ENCODE measurements at regions not wholly inside any gene's neighbourhood (a gene's known extent, or its start where the extent isn't known, plus 50 kb on each side); places are given as distances from the start of the nearest gene placed in this dataset.
"Not testable (repeated sequence)": the region's sequence is repeated elsewhere in the genome, so short reads cannot be mapped to it uniquely, and the experiment has no call there.

DNA sequence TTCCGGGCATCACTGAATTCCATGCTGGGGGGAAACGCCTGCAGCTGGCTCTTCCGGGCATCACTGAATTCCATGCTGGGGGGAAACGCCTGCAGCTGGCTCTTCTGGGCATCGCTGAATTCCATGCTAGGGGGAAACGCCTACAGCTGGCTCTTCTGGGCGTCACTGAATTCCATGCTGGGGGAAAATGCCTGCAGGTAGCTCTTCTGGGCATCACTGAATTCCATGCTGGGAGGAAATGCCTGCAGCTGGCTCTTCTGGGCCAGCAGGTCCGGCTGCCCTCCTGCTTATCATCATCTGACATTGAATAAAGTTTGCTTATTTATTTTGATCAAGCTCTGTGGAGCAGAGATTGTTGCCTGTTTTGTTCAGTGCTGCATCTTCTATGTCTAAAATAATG, 355.1 kb downstream of the SMOC2 start:
- no peaks in the 10 kb centered on the region for H3F3A ChIP-seq (ENCODE audit: low read depth)
- H3K79me2 ChIP-seq (ENCODE audit: low read depth): no peaks in the 10 kb centered on the region
- no peaks in the 10 kb centered on the region for H4K20me1 ChIP-seq (ENCODE audit: low read depth)
- TF ChIP-seq EZH2phosphoT487 (IDR thresholded peaks at IDR 0.05): no peak
- TF ChIP-seq EZH2 (IDR thresholded peaks at IDR 0.05): no peak
- TF ChIP-seq, protein P1, sequence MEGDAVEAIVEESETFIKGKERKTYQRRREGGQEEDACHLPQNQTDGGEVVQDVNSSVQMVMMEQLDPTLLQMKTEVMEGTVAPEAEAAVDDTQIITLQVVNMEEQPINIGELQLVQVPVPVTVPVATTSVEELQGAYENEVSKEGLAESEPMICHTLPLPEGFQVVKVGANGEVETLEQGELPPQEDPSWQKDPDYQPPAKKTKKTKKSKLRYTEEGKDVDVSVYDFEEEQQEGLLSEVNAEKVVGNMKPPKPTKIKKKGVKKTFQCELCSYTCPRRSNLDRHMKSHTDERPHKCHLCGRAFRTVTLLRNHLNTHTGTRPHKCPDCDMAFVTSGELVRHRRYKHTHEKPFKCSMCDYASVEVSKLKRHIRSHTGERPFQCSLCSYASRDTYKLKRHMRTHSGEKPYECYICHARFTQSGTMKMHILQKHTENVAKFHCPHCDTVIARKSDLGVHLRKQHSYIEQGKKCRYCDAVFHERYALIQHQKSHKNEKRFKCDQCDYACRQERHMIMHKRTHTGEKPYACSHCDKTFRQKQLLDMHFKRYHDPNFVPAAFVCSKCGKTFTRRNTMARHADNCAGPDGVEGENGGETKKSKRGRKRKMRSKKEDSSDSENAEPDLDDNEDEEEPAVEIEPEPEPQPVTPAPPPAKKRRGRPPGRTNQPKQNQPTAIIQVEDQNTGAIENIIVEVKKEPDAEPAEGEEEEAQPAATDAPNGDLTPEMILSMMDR (IDR thresholded peaks at IDR 0.05): no peak
- no peak overlapping the region for H3K9ac ChIP-seq
- peaks cover 2% of the 10 kb centered on the region for H3K27me3 Mint-ChIP-seq (ENCODE audit: insufficient read depth, low read depth)
- H3K36me3 Mint-ChIP-seq: no peaks in the 10 kb centered on the region
- H3K4me1 ChIP-seq: no peaks in the 10 kb centered on the region
- H3K27me3 ChIP-seq: no peaks in the 10 kb centered on the region
- no peak overlapping the region for H3K4me2 ChIP-seq
- no peak overlapping the region for H3K27ac ChIP-seq
- peaks cover 2% of the 10 kb centered on the region for H3K9me3 Mint-ChIP-seq
- no peak overlapping the region for H3K4me3 ChIP-seq
- H3K9me3 ChIP-seq (ENCODE audit: low read depth): no peaks in the 10 kb centered on the region
- H2AFZ ChIP-seq (replicated peaks): no peak overlapping the region
- no peaks in the 10 kb centered on the region for H3K4me1 Mint-ChIP-seq
- H3K27ac Mint-ChIP-seq: no peak overlapping the region
- no peak for DNase-seq (ENCODE audit: low spot score)
- no peaks in the 10 kb centered on the region for H3K36me3 ChIP-seq
- no peak overlapping the region for H3K4me3 Mint-ChIP-seq

DNA sequence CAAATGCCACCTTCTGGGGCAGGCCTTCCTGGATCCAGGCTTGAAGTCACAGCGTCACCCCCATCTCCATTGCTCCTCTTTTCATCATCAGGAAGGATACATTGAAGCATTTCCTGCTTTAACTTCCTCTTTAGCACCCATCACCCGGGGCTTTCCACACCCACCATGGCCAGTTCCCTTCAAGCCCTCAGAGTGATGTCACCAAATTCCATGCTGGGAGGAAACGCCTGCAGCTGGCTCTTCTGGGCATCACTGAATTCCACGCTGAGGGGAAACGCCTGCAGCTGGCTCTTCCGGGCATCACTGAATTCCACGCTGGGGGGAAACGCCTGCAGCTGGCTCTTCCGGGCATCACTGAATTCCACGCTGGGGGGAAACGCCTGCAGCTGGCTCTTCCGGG, 354.6 kb downstream of the SMOC2 start:
- not testable (repeated sequence) for H3K27ac Mint-ChIP-seq; H3K27me3 ChIP-seq; H3K27me3 Mint-ChIP-seq (ENCODE audit: insufficient read depth, low read depth); H3K27ac ChIP-seq; H3K9me3 Mint-ChIP-seq; H3K4me3 ChIP-seq; H3K4me1 Mint-ChIP-seq; H3K36me3 ChIP-seq; H3F3A ChIP-seq (ENCODE audit: low read depth); H3K9me3 ChIP-seq (ENCODE audit: low read depth); H3K36me3 Mint-ChIP-seq; H2AFZ ChIP-seq (replicated peaks); H3K4me2 ChIP-seq; H3K79me2 ChIP-seq (ENCODE audit: low read depth); H3K4me1 ChIP-seq; H3K9ac ChIP-seq; H4K20me1 ChIP-seq (ENCODE audit: low read depth); H3K4me3 Mint-ChIP-seq; DNase-seq (ENCODE audit: low spot score)

DNA sequence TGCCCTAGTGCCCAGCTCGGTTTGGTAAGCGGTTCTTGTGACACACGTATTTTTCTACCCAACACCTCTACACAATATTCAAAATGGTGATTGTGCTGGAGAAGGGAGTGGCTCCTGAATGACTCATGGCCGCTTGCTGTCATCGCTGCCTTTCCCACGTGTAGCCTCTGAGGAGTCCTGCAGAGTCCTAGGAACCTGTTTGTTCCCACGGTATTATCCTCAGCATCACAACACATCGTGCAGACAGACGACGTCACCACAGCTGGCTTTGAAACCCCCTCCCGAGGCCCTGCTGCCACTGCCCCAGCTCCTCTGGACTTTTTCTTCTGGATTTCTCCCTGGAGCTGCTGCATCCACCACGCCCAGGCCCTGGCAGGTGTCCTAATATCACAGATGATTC, 353.5 kb downstream of the SMOC2 start:
- H3K4me1 ChIP-seq: no peaks in the 10 kb centered on the region
- no peaks in the 10 kb centered on the region for H3F3A ChIP-seq (ENCODE audit: low read depth)
- no peaks in the 10 kb centered on the region for H3K79me2 ChIP-seq (ENCODE audit: low read depth)
- peaks cover 6% of the 10 kb centered on the region for H3K27me3 Mint-ChIP-seq (ENCODE audit: insufficient read depth, low read depth)
- H3K9ac ChIP-seq: no peak overlapping the region
- H4K20me1 ChIP-seq (ENCODE audit: low read depth): no peaks in the 10 kb centered on the region
- H3K36me3 ChIP-seq: no peaks in the 10 kb centered on the region
- no peak for TF ChIP-seq EZH2phosphoT487 (IDR thresholded peaks at IDR 0.05)
- TF ChIP-seq, protein P1 (IDR thresholded peaks at IDR 0.05): no peak
- no peak for TF ChIP-seq EZH2 (IDR thresholded peaks at IDR 0.05)
- no peak overlapping the region for H3K27ac ChIP-seq
- H3K4me3 ChIP-seq: no peak overlapping the region
- DNase-seq (ENCODE audit: low spot score): no peak
- no peak overlapping the region for H3K27ac Mint-ChIP-seq
- H3K27me3 ChIP-seq: no peaks in the 10 kb centered on the region
- peaks cover 2% of the 10 kb centered on the region for H3K9me3 Mint-ChIP-seq
- no peak overlapping the region for H2AFZ ChIP-seq (replicated peaks)
- no peak overlapping the region for H3K4me3 Mint-ChIP-seq
- H3K36me3 Mint-ChIP-seq: no peaks in the 10 kb centered on the region
- H3K9me3 ChIP-seq (ENCODE audit: low read depth): no peaks in the 10 kb centered on the region
- H3K4me2 ChIP-seq: no peak overlapping the region
- H3K4me1 Mint-ChIP-seq: no peaks in the 10 kb centered on the region

DNA sequence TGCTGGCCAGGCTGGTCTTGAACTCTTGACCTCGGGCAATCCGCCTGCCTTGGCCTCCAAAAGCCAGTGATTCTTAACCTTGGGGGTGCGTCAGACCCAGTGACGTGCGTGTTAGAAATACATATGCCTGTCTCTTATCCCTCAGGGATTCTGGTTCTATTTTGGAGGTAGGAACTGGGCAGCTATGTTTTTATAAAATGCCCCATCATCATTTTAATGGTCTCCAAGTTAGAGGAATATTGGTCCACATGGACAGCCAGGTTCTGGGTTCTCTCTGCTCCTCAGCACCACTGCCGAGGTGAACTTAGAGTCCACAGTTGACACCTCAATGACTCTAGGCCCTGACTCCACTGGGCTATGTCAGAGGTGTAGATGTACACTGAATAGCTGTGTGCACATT, 352.7 kb downstream of the SMOC2 start:
- Histone ChIP-seq H3K27ac (no peak overlapping the region), H3K4me2 (no peak overlapping the region), H3K79me2 (ENCODE audit: low read depth) (no peaks in the 10 kb centered on the region), H3K9me3 (ENCODE audit: low read depth) (no peaks in the 10 kb centered on the region), H3K4me1 (no peaks in the 10 kb centered on the region), H4K20me1 (ENCODE audit: low read depth) (no peaks in the 10 kb centered on the region), H3K27me3 (no peaks in the 10 kb centered on the region), H2AFZ (replicated peaks) (no peak overlapping the region), H3K9ac (no peak overlapping the region), H3F3A (ENCODE audit: low read depth) (no peaks in the 10 kb centered on the region), H3K36me3 (no peaks in the 10 kb centered on the region), H3K4me3 (no peak overlapping the region)
- H3K9me3 Mint-ChIP-seq: peaks cover 2% of the 10 kb centered on the region
- H3K27ac Mint-ChIP-seq: no peak overlapping the region
- H3K36me3 Mint-ChIP-seq: no peaks in the 10 kb centered on the region
- no peak for TF ChIP-seq EZH2phosphoT487 (IDR thresholded peaks at IDR 0.05)
- no peak for TF ChIP-seq EZH2 (IDR thresholded peaks at IDR 0.05)
- TF ChIP-seq, protein P1 (IDR thresholded peaks at IDR 0.05): no peak
- no peak for DNase-seq (ENCODE audit: low spot score)
- peaks cover 6% of the 10 kb centered on the region for H3K27me3 Mint-ChIP-seq (ENCODE audit: insufficient read depth, low read depth)
- H3K4me1 Mint-ChIP-seq: no peaks in the 10 kb centered on the region
- H3K4me3 Mint-ChIP-seq: no peak overlapping the region
